ENCODE measurements at regions not wholly inside any gene's neighbourhood (a gene's known extent, or its start where the extent isn't known, plus 50 kb on each side); places are given as distances from the start of the nearest gene placed in this dataset.

DNA sequence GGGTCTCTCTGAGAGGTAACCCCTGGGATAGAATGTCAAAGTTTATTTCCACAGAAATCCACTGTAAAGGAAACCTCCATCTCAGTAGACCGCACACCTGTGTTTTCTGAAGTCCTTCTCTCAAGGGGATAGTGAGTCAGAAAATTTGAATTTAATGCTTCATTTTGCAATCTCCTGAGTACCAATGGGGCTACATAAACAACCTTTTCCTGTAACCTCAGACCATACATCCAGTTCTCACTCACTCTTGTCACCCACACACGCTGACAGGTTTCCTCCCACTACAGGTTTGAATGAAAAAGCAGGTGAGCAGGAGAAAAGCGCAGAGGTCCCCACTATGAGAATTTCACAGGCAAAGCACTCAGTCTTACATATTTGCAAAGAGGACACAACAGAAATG lies 165.3 kb upstream of the MCTP2 start:
- TF ChIP-seq CHD2 (IDR thresholded peaks at IDR 0.05; ENCODE audit: low read length): no peak
- TF ChIP-seq, protein P1, sequence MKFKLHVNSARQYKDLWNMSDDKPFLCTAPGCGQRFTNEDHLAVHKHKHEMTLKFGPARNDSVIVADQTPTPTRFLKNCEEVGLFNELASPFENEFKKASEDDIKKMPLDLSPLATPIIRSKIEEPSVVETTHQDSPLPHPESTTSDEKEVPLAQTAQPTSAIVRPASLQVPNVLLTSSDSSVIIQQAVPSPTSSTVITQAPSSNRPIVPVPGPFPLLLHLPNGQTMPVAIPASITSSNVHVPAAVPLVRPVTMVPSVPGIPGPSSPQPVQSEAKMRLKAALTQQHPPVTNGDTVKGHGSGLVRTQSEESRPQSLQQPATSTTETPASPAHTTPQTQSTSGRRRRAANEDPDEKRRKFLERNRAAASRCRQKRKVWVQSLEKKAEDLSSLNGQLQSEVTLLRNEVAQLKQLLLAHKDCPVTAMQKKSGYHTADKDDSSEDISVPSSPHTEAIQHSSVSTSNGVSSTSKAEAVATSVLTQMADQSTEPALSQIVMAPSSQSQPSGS (IDR thresholded peaks at IDR 0.05; ENCODE audit: low read length): no peak
- TF ChIP-seq EGR1 (IDR thresholded peaks at IDR 0.05; ENCODE audit: borderline replicate concordance, low read depth, low read length): no peak
- TF ChIP-seq JUND (IDR thresholded peaks at IDR 0.05; ENCODE audit: low read length): no peak
- no peak for TF ChIP-seq POLR2A (IDR thresholded peaks at IDR 0.05; ENCODE audit: control extremely low read depth in 1 of 2, low read depth in 2 of 2, low read length in 2 of 2)
- TF ChIP-seq, protein P2, sequence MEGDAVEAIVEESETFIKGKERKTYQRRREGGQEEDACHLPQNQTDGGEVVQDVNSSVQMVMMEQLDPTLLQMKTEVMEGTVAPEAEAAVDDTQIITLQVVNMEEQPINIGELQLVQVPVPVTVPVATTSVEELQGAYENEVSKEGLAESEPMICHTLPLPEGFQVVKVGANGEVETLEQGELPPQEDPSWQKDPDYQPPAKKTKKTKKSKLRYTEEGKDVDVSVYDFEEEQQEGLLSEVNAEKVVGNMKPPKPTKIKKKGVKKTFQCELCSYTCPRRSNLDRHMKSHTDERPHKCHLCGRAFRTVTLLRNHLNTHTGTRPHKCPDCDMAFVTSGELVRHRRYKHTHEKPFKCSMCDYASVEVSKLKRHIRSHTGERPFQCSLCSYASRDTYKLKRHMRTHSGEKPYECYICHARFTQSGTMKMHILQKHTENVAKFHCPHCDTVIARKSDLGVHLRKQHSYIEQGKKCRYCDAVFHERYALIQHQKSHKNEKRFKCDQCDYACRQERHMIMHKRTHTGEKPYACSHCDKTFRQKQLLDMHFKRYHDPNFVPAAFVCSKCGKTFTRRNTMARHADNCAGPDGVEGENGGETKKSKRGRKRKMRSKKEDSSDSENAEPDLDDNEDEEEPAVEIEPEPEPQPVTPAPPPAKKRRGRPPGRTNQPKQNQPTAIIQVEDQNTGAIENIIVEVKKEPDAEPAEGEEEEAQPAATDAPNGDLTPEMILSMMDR (IDR thresholded peaks at IDR 0.05; ENCODE audit: control extremely low read depth in 1 of 3, insufficient read depth in 1 of 3, low read depth in 1 of 3, low read length in 3 of 3): no peak
- no peak for TF ChIP-seq BRCA1 (IDR thresholded peaks at IDR 0.05; ENCODE audit: low read depth, low read length)
- no peak for TF ChIP-seq POLR2AphosphoS5 (IDR thresholded peaks at IDR 0.05; ENCODE audit: low read depth, low read length)
- TF ChIP-seq SP1 (IDR thresholded peaks at IDR 0.05; ENCODE audit: low read depth, low read length): no peak
- TF ChIP-seq EP300 (IDR thresholded peaks at IDR 0.05; ENCODE audit: borderline replicate concordance in 1 of 2, low read depth in 2 of 2, low read length in 2 of 2): no peak
- TF ChIP-seq, protein P3, sequence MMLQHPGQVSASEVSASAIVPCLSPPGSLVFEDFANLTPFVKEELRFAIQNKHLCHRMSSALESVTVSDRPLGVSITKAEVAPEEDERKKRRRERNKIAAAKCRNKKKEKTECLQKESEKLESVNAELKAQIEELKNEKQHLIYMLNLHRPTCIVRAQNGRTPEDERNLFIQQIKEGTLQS (IDR thresholded peaks at IDR 0.05; ENCODE audit: insufficient read depth, low read depth, low read length): no peak
- TF ChIP-seq KDM1A (IDR thresholded peaks at IDR 0.05; ENCODE audit: borderline replicate concordance, low read length): no peak

All from H1 (cell line).